B cell (primary cell): ENCODE measurements at regions not wholly inside any gene's neighbourhood (a gene's known extent, or its start where the extent isn't known, plus 50 kb on each side); places are given as distances from the start of the nearest gene placed in this dataset.

ENCODE experiments used
- EZH2 ChIP-seq: IDR thresholded peaks from 2 replicates; pipeline ENCODE4 v1.6.1; 2012; ENCODE audit warnings: borderline replicate concordance, low read depth, mild to moderate bottlenecking, moderate library complexity, low read length; ENCODE audit not compliant: insufficient read depth, poor library complexity, severe bottlenecking
- TF ChIP-seq, protein P1 (sequence below): fragments of 200-600 bp; IDR thresholded peaks from one replicate; pipeline ENCODE4 v1.8.0; 2022; ENCODE audit warnings: antibody characterized with exemption, mild to moderate bottlenecking

DNA sequence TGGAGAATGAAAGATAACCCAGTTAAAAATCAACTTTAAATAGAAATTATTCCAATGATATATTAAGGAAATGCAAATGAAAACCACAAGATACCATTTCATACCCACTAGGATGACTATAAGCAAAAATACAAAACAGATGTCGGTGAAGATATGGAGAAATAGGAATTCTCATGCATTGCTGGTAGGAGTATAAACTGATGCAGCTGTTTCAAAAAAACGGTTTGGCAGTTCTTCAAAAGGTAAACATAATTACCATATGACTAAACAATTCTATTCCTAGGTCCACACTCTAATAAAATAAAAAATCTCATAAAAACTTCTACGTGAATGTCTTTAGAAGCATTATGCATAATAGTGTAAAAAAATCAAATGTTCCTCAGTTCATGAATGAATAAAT is 763.3 kb upstream of the BRINP3 start:
- TF ChIP-seq, protein P1, sequence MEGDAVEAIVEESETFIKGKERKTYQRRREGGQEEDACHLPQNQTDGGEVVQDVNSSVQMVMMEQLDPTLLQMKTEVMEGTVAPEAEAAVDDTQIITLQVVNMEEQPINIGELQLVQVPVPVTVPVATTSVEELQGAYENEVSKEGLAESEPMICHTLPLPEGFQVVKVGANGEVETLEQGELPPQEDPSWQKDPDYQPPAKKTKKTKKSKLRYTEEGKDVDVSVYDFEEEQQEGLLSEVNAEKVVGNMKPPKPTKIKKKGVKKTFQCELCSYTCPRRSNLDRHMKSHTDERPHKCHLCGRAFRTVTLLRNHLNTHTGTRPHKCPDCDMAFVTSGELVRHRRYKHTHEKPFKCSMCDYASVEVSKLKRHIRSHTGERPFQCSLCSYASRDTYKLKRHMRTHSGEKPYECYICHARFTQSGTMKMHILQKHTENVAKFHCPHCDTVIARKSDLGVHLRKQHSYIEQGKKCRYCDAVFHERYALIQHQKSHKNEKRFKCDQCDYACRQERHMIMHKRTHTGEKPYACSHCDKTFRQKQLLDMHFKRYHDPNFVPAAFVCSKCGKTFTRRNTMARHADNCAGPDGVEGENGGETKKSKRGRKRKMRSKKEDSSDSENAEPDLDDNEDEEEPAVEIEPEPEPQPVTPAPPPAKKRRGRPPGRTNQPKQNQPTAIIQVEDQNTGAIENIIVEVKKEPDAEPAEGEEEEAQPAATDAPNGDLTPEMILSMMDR, result no peak
- no peak for TF ChIP-seq EZH2
